Body of pancreas (tissue), 4 donors: ENCODE measurements at regions not wholly inside any gene's neighbourhood (a gene's known extent, or its start where the extent isn't known, plus 50 kb on each side); places are given as distances from the start of the nearest gene placed in this dataset.

Experiments used
- POLR2A ChIP-seq, 3 donors: fragments of 450-650 bp; IDR thresholded peaks; one replicate each; pipeline ENCODE4 v1.6.1; 2016; ENCODE audit warnings: antibody characterized with exemption in 3 of 3, mild to moderate bottlenecking in 2 of 3
- TF ChIP-seq, protein P1 (sequence below), 7 experiments: fragments of 450-650 bp in 4 of 7; fragments of 200-600 bp in 3 of 7; sonication (generic) in 3 of 7; IDR thresholded peaks; one replicate each; pipeline ENCODE4 v1.5.1; 2016 to 2019; ENCODE audit warnings: antibody characterized with exemption in 7 of 7

DNA sequence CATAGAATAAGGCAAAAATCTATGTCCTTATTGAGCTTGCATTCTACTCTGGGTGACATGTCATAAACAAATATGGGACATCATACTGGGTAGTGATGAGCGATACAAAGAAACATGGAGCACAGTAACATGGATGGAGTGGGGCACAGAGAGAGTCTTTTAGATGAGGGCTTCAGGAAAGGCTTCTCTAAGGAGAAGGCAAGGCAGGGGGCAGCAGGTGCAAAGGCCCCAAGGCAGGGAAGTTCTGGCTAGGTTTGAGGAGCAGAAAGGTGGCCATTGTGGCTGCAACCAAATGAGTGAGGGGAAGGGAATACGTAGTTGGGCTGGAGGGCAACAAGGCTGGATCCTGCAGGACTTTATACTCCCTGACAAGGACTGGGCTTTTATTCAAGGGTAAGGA, 211.4 kb downstream of the HERPUD2 start:
- TF ChIP-seq, protein P1, sequence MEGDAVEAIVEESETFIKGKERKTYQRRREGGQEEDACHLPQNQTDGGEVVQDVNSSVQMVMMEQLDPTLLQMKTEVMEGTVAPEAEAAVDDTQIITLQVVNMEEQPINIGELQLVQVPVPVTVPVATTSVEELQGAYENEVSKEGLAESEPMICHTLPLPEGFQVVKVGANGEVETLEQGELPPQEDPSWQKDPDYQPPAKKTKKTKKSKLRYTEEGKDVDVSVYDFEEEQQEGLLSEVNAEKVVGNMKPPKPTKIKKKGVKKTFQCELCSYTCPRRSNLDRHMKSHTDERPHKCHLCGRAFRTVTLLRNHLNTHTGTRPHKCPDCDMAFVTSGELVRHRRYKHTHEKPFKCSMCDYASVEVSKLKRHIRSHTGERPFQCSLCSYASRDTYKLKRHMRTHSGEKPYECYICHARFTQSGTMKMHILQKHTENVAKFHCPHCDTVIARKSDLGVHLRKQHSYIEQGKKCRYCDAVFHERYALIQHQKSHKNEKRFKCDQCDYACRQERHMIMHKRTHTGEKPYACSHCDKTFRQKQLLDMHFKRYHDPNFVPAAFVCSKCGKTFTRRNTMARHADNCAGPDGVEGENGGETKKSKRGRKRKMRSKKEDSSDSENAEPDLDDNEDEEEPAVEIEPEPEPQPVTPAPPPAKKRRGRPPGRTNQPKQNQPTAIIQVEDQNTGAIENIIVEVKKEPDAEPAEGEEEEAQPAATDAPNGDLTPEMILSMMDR (IDR thresholded peaks at IDR 0.05): no peak
- TF ChIP-seq POLR2A (IDR thresholded peaks at IDR 0.05): no peak
